ENCODE measurements at regions not wholly inside any gene's neighbourhood (a gene's known extent, or its start where the extent isn't known, plus 50 kb on each side); places are given as distances from the start of the nearest gene placed in this dataset.

DNA sequence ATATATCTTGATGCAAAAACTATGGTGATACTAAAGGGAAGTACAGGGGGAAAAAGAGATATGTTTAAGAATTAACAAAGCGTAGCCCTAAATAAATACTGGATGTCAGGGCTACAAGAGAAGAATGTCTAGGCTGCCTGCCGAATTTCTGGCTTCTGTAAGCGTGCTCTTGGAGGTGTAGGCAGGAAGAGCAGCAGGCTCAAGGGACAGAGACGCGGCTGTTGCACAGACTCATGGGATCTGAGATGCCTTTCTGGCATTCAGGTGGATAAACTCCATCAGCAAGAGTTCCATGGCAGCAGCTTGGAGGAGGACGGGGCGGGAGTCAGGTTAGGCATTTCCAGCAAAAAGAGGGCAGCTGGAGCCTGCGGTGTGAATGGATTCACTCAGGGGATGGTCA, 123.2 kb upstream of the TWIST2 start:
- no peak overlapping the region for H2AFZ ChIP-seq (ENCODE audit: low read depth, low read length)
- no peaks in the 10 kb centered on the region for H3K9me3 ChIP-seq (ENCODE audit: insufficient read depth, low read length)
- H3K4me2 ChIP-seq (ENCODE audit: low read length): no peak overlapping the region
- H3K9ac ChIP-seq (ENCODE audit: low read length): no peak overlapping the region
- no peaks in the 10 kb centered on the region for H4K20me1 ChIP-seq (ENCODE audit: insufficient read depth, low read length)
- H3K27ac ChIP-seq (ENCODE audit: low read length): no peak overlapping the region
- H3K36me3 ChIP-seq (replicated peaks; ENCODE audit: low read depth, low read length): no peaks in the 10 kb centered on the region
- H3K4me1 ChIP-seq (ENCODE audit: low read length): no peaks in the 10 kb centered on the region
- TF ChIP-seq EZH2phosphoT487 (IDR thresholded peaks at IDR 0.05; ENCODE audit: low read depth) (no peak), CTCF (IDR thresholded peaks at IDR 0.05; ENCODE audit: low read depth, low read length) (no peak)
- H3K27me3 ChIP-seq (ENCODE audit: low read depth, low read length): no peaks in the 10 kb centered on the region
- H3K79me2 ChIP-seq (ENCODE audit: low read length): no peaks in the 10 kb centered on the region
- no peak overlapping the region for H3K4me3 ChIP-seq (ENCODE audit: low read length)

- Histone ChIP-seq H3K27ac (ENCODE audit: low read length) (no peak overlapping the region), H3K4me3 (ENCODE audit: low read length) (no peak overlapping the region), H3K27me3 (ENCODE audit: low read depth, low read length) (no peaks in the 10 kb centered on the region), H4K20me1 (ENCODE audit: insufficient read depth, low read length) (no peaks in the 10 kb centered on the region), H3K9ac (ENCODE audit: low read length) (no peak overlapping the region), H3K9me3 (ENCODE audit: insufficient read depth, low read length) (no peaks in the 10 kb centered on the region), H2AFZ (ENCODE audit: low read depth, low read length) (no peak overlapping the region), H3K4me1 (ENCODE audit: low read length) (no peaks in the 10 kb centered on the region), H3K36me3 (replicated peaks; ENCODE audit: low read depth, low read length) (no peaks in the 10 kb centered on the region), H3K79me2 (ENCODE audit: low read length) (no peaks in the 10 kb centered on the region), H3K4me2 (ENCODE audit: low read length) (no peak overlapping the region)
- TF ChIP-seq CTCF (IDR thresholded peaks at IDR 0.05; ENCODE audit: low read depth, low read length): no peak
- TF ChIP-seq EZH2phosphoT487 (IDR thresholded peaks at IDR 0.05; ENCODE audit: low read depth): no peak
Observed at GRCh38 chr2:238725298-238725697, 122.6 kb upstream of the TWIST2 start.

GRCh38 chr2:238726670-238727584, 121.0 kb upstream of the TWIST2 start:
- Histone ChIP-seq H4K20me1 (ENCODE audit: insufficient read depth, low read length) (no peaks in the 10 kb centered on the region), H3K9me3 (ENCODE audit: insufficient read depth, low read length) (no peaks in the 10 kb centered on the region), H3K4me1 (ENCODE audit: low read length) (no peaks in the 10 kb centered on the region), H3K36me3 (replicated peaks; ENCODE audit: low read depth, low read length) (no peaks in the 10 kb centered on the region), H3K4me3 (ENCODE audit: low read length) (no peak overlapping the region), H2AFZ (ENCODE audit: low read depth, low read length) (no peak overlapping the region), H3K27me3 (ENCODE audit: low read depth, low read length) (no peaks in the 10 kb centered on the region), H3K4me2 (ENCODE audit: low read length) (no peak overlapping the region), H3K27ac (ENCODE audit: low read length) (no peak overlapping the region), H3K9ac (ENCODE audit: low read length) (no peak overlapping the region), H3K79me2 (ENCODE audit: low read length) (no peaks in the 10 kb centered on the region)
- TF ChIP-seq CTCF (IDR thresholded peaks at IDR 0.05; ENCODE audit: low read depth, low read length) (no peak), EZH2phosphoT487 (IDR thresholded peaks at IDR 0.05; ENCODE audit: low read depth) (no peak)

DNA sequence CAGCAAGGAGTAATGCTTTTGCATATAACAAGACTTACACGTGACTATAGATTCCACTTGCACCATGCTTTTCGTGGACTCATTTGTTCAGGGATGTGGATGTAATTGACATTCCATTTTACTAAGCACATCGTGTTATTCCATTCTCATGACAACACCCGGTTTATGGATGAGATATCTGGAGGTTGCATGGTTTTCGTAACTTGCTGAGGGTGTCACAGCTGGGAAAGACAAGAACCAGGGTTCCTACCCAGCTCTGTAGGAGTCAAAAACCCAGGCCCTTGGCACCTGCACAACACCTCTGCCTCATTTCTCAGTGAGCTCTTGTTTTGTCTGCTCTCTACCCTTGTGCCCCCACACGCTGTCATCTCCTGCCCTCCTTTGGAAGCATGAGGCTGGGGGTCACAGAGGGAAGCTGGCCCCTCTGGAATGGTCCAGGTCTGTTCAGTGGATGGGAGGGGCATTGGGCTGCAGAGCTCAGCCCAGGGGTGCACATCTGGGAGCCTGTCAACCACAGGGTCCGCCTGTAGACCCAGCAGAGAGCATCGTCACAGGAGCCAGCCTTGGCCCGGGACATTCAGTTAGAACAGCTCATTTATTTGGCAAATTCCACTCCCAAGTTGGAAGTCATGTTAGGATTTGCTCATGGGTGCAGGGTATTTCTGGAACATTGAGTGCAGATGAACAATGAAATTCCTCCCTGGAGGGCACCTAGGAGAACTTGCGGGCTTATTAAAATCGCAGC, 120.1 kb upstream of the TWIST2 start:
- no peak overlapping the region for H2AFZ ChIP-seq (ENCODE audit: low read depth, low read length)
- no peaks in the 10 kb centered on the region for H3K79me2 ChIP-seq (ENCODE audit: low read length)
- H3K9ac ChIP-seq (ENCODE audit: low read length): no peak overlapping the region
- no peak overlapping the region for H3K4me3 ChIP-seq (ENCODE audit: low read length)
- no peaks in the 10 kb centered on the region for H3K9me3 ChIP-seq (ENCODE audit: insufficient read depth, low read length)
- H3K36me3 ChIP-seq (replicated peaks; ENCODE audit: low read depth, low read length): no peaks in the 10 kb centered on the region
- no peak for TF ChIP-seq CTCF (IDR thresholded peaks at IDR 0.05; ENCODE audit: low read depth, low read length)
- no peak for TF ChIP-seq EZH2phosphoT487 (IDR thresholded peaks at IDR 0.05; ENCODE audit: low read depth)
- no peaks in the 10 kb centered on the region for H4K20me1 ChIP-seq (ENCODE audit: insufficient read depth, low read length)
- H3K27ac ChIP-seq (ENCODE audit: low read length): no peak overlapping the region
- no peak overlapping the region for H3K4me2 ChIP-seq (ENCODE audit: low read length)
- H3K27me3 ChIP-seq (ENCODE audit: low read depth, low read length): no peaks in the 10 kb centered on the region
- no peaks in the 10 kb centered on the region for H3K4me1 ChIP-seq (ENCODE audit: low read length)
